HCT116 (cell line): ENCODE measurements at regions not wholly inside any gene's neighbourhood (a gene's known extent, or its start where the extent isn't known, plus 50 kb on each side); places are given as distances from the start of the nearest gene placed in this dataset.

Experiments used
- ATAC-seq: fragments of 200-7000 bp; cut with Tn5 transposase; 2 replicates; pipeline ENCODE4 v1.9.1; 2020; ENCODE audit warnings: mild to moderate bottlenecking, moderate library complexity
- BruUV-seq: library from RNA; stranded (reverse); fragments of 400-500 nt; replicated peaks from 2 replicates; lab custom pipeline; 2021; lab: Mats Ljungman, UMichigan
- CTCF ChIA-PET: fragments of 300-600 bp; sonication (Branson Sonifier 250); formaldehyde crosslinking; loops from one replicate; lab custom pipeline; 2021; ENCODE audit warnings: antibody characterized with exemption; lab: Charles Lee
- POLR2A ChIA-PET: fragments of 300-600, 350-600 bp; sonication (Branson Sonifier 250); formaldehyde crosslinking; loops from one replicate; lab custom pipeline; 2021; ENCODE audit warnings: antibody characterized with exemption; lab: Charles Lee
- RAD21 ChIA-PET, 2 experiments: fragments of 300-600 bp; sonication (Branson Sonifier 250); formaldehyde crosslinking; loops; one replicate each; lab custom pipeline; 2023; ENCODE audit warnings: low total read pairs in 2 of 2; ENCODE audit not compliant: uncharacterized antibody in 2 of 2, unreplicated experiment in 2 of 2, low non-redundant PET in 1 of 2; lab: Charles Lee
- DNase-seq: peaks from one replicate; pipeline ENCODE4 v3.0.0-alpha.2; 2010; ENCODE audit warnings: low read depth, low spot score
- H2AFZ ChIP-seq: fragments of 200-600 bp; shearing (Covaris generic), sonication (generic); 2 replicates; pipeline ENCODE4 v1.6.1; 2017; ENCODE audit warnings: low read depth, mixed run types, mixed read lengths, antibody characterized with exemption, low read length; ENCODE audit not compliant: poor library complexity, severe bottlenecking
- H3K27ac ChIP-seq: 2 replicates; pipeline ENCODE4 v1.5.1; 2012; ENCODE audit warnings: low read depth, low read length
- H3K27me3 ChIP-seq: fragments of 200-600 bp; sonication (generic); 2 replicates; pipeline ENCODE4 v1.6.1; 2016; ENCODE audit warnings: mixed run types, low read length, mixed read lengths; ENCODE audit not compliant: insufficient read depth
- H3K36me3 ChIP-seq, 2 experiments: fragments of 200-500 bp in 1 of 2; fragments of 200-600 bp in 1 of 2; sonication (Bioruptor generic) in 1 of 2; sonication (generic) in 1 of 2; 2 replicates each; pipeline versions ENCODE4 v1.5.1 to v1.6.1; 2014 to 2016; ENCODE audit warnings: low read length in 2 of 2, inconsistent platforms in 1 of 2, mixed read lengths in 1 of 2, mixed run types in 1 of 2; ENCODE audit not compliant: insufficient read depth in 2 of 2, control insufficient read depth in 1 of 2
- H3K4me1 ChIP-seq, 2 experiments: fragments of 200-600 bp in 1 of 2; sonication (generic) in 1 of 2; 2 replicates each; pipeline versions ENCODE4 v1.5.1 to v1.6.1; 2012 to 2017; ENCODE audit warnings: low read length in 2 of 2, inconsistent platforms in 1 of 2, mild to moderate bottlenecking in 1 of 2, mixed read lengths in 1 of 2, mixed run types in 1 of 2, moderate library complexity in 1 of 2; ENCODE audit not compliant: insufficient read depth in 2 of 2, control insufficient read depth in 1 of 2
- H3K4me2 ChIP-seq: fragments of 200-600 bp; sonication (generic); 2 replicates; pipeline ENCODE4 v1.6.1; 2017; ENCODE audit warnings: mixed run types, low read length, mixed read lengths
- H3K4me3 ChIP-seq, 2 experiments: fragments of 200-600 bp in 1 of 2; sonication (generic) in 1 of 2; replicated peaks in 1 of 2; 2 replicates each; pipeline ENCODE4 v1.5.1; 2011 to 2016; ENCODE audit warnings: low read length in 2 of 2, control low read depth in 1 of 2, low read depth in 1 of 2, mild to moderate bottlenecking in 1 of 2, mixed read lengths in 1 of 2, mixed run types in 1 of 2
- H3K79me2 ChIP-seq: fragments of 200-600 bp; sonication (generic); 2 replicates; pipeline ENCODE4 v1.6.1; 2017; ENCODE audit warnings: mild to moderate bottlenecking, mixed run types, low read length, moderate library complexity, mixed read lengths; ENCODE audit not compliant: insufficient read depth
- H3K9ac ChIP-seq: fragments of 200-600 bp; sonication (generic); 2 replicates; pipeline ENCODE4 v1.6.1; 2016; ENCODE audit warnings: low read length, mixed read lengths
- H3K9me2 ChIP-seq: fragments of 200-600 bp; sonication (generic), shearing (Covaris generic); 2 replicates; pipeline ENCODE4 v1.6.1; 2017; ENCODE audit warnings: mixed run types, mild to moderate bottlenecking, moderate library complexity; ENCODE audit not compliant: insufficient read depth
- H3K9me3 ChIP-seq, 2 experiments: fragments of 200-500 bp in 1 of 2; fragments of 200-600 bp in 1 of 2; sonication (Bioruptor generic) in 1 of 2; sonication (generic) in 1 of 2; 2 replicates each; pipeline ENCODE4 v1.6.1; 2014 to 2017; ENCODE audit warnings: low read length in 2 of 2, mixed read lengths in 2 of 2, inconsistent platforms in 1 of 2, low read depth in 1 of 2, mild to moderate bottlenecking in 1 of 2, mixed run types in 1 of 2, moderate library complexity in 1 of 2; ENCODE audit not compliant: control insufficient read depth in 1 of 2, insufficient read depth in 1 of 2
- H4K20me1 ChIP-seq: fragments of 200-600 bp; sonication (generic), shearing (Covaris generic); 2 replicates; pipeline ENCODE4 v1.6.1; 2017; ENCODE audit warnings: mixed run types, mild to moderate bottlenecking, moderate library complexity; ENCODE audit not compliant: insufficient read depth
- ATF3 ChIP-seq: IDR thresholded peaks from 2 replicates; pipeline ENCODE4 v1.6.1; 2012
- CBX3 ChIP-seq: IDR thresholded peaks from 2 replicates; pipeline ENCODE4 v1.6.1; 2012; ENCODE audit warnings: low read depth
- ELF1 ChIP-seq: IDR thresholded peaks from 2 replicates; pipeline ENCODE4 v1.6.1; 2012; ENCODE audit warnings: low read depth, borderline replicate concordance
- POLR2AphosphoS5 ChIP-seq: IDR thresholded peaks from 2 replicates; pipeline ENCODE4 v1.6.1; 2011; ENCODE audit warnings: mild to moderate bottlenecking, low read depth, low read length, moderate library complexity
- SIN3A ChIP-seq: IDR thresholded peaks from 2 replicates; pipeline ENCODE4 v1.6.1; 2012; ENCODE audit warnings: low read depth
- SRF ChIP-seq: IDR thresholded peaks from 2 replicates; pipeline ENCODE4 v1.6.1; 2012; ENCODE audit warnings: low read depth
- TCF7L2 ChIP-seq: IDR thresholded peaks from 2 replicates; pipeline ENCODE4 v1.7.0; 2011; ENCODE audit warnings: borderline replicate concordance, inconsistent platforms; ENCODE audit not compliant: insufficient read depth, insufficient read length; ENCODE audit errors: extremely low read depth
- ZFX ChIP-seq: fragments of 450-650 bp; IDR thresholded peaks from 2 replicates; pipeline ENCODE4 v1.6.1; 2017
- ZNF274 ChIP-seq: fragments of 200-500 bp; sonication (Bioruptor generic); IDR thresholded peaks from 2 replicates; pipeline ENCODE4 v1.6.1; 2014; ENCODE audit warnings: mild to moderate bottlenecking, low read depth, low read length, inconsistent platforms
- intact Hi-C: fragments of 100-400 bp; cut with micrococcal nuclease; formaldehyde crosslinking; loops from 2 replicates; pipeline ENCODE4 v1.10.0; 2022
- TF ChIP-seq, protein P1 (sequence below): IDR thresholded peaks from 2 replicates; pipeline ENCODE4 v1.6.1; 2012; ENCODE audit warnings: low read depth

GRCh38 chr7:101708223-101708622, 79.1 kb upstream of the MYL10 start:
- Histone ChIP-seq H3K27me3 (no peaks in the 10 kb centered on the region), H3K79me2 (no peaks in the 10 kb centered on the region), H3K9me3 (no peaks in the 10 kb centered on the region), H3K4me3 (no peak overlapping the region), H3K9me2 (no peaks in the 10 kb centered on the region), H3K4me2 (no peak overlapping the region), H3K27ac (no peak overlapping the region), H2AFZ (no peak overlapping the region), H4K20me1 (no peaks in the 10 kb centered on the region), H3K36me3 (no peaks in the 10 kb centered on the region), H3K9ac (no peak overlapping the region), H3K4me1 (0 out of 4 replicates have a peak, but pooled peaks cover 0 to 3% of the 10 kb centered on the region in 2 experiments)
- POLR2A ChIA-PET: no interaction called here
- intact Hi-C loops: no loop called here
- RAD21 ChIA-PET: no interaction called here
- no peak for TF ChIP-seq ZFX
- ATAC-seq (no peak), DNase-seq (no peak)
- BruUV-seq: no TSS peak
- CTCF ChIA-PET: no interaction called here

GRCh38 chr7:101712652-101713051, 83.6 kb upstream of the MYL10 start:
- Histone ChIP-seq H4K20me1 (no peaks in the 10 kb centered on the region), H3K4me1 (no peaks in the 10 kb centered on the region), H3K9me3 (no peaks in the 10 kb centered on the region), H3K27me3 (no peaks in the 10 kb centered on the region), H2AFZ (no peak overlapping the region), H3K9ac (no peak overlapping the region), H3K79me2 (no peaks in the 10 kb centered on the region), H3K9me2 (no peaks in the 10 kb centered on the region), H3K36me3 (no peaks in the 10 kb centered on the region), H3K4me2 (no peak overlapping the region), H3K4me3 (no peak overlapping the region), H3K27ac (no peak overlapping the region)
- TF ChIP-seq SIN3A: no peak
- TF ChIP-seq ELF1: no peak
- TF ChIP-seq TCF7L2: no peak
- TF ChIP-seq, protein P1, sequence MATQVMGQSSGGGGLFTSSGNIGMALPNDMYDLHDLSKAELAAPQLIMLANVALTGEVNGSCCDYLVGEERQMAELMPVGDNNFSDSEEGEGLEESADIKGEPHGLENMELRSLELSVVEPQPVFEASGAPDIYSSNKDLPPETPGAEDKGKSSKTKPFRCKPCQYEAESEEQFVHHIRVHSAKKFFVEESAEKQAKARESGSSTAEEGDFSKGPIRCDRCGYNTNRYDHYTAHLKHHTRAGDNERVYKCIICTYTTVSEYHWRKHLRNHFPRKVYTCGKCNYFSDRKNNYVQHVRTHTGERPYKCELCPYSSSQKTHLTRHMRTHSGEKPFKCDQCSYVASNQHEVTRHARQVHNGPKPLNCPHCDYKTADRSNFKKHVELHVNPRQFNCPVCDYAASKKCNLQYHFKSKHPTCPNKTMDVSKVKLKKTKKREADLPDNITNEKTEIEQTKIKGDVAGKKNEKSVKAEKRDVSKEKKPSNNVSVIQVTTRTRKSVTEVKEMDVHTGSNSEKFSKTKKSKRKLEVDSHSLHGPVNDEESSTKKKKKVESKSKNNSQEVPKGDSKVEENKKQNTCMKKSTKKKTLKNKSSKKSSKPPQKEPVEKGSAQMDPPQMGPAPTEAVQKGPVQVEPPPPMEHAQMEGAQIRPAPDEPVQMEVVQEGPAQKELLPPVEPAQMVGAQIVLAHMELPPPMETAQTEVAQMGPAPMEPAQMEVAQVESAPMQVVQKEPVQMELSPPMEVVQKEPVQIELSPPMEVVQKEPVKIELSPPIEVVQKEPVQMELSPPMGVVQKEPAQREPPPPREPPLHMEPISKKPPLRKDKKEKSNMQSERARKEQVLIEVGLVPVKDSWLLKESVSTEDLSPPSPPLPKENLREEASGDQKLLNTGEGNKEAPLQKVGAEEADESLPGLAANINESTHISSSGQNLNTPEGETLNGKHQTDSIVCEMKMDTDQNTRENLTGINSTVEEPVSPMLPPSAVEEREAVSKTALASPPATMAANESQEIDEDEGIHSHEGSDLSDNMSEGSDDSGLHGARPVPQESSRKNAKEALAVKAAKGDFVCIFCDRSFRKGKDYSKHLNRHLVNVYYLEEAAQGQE: no peak
- no peak for TF ChIP-seq POLR2AphosphoS5
- TF ChIP-seq CBX3: no peak
- TF ChIP-seq ZNF274: no peak
- no peak for TF ChIP-seq SRF
- no peak for TF ChIP-seq ATF3
- ATAC-seq (no peak), DNase-seq (no peak)
- RAD21 ChIA-PET: no interaction called here
- CTCF ChIA-PET: interaction anchor here (0.8 kb wide), 1 partner anchor 10 kb away, joined by 3 read pairs; no protein-coding TSS in a partner anchor
- intact Hi-C loops: no loop called here
- no TSS peak for BruUV-seq
- POLR2A ChIA-PET: no interaction called here
